Lower lobe of right lung (tissue), 2 donors: ENCODE measurements at regions not wholly inside any gene's neighbourhood (a gene's known extent, or its start where the extent isn't known, plus 50 kb on each side); places are given as distances from the start of the nearest gene placed in this dataset.

Experiments
- ATAC-seq, 2 donors: fragments of 200-7000 bp; cut with Tn5 transposase; one replicate each; pipeline ENCODE4 v1.9.1; 2020 to 2022; ENCODE audit warnings: mild to moderate bottlenecking in 2 of 2, moderate library complexity in 2 of 2
- DNase-seq: peaks from one replicate; pipeline ENCODE4 v3.0.0-alpha.2; 2020
- H3K27ac ChIP-seq: fragments of 200-600 bp; one replicate; pipeline ENCODE4 v1.8.0; 2022
- H3K27me3 ChIP-seq: fragments of 200-600 bp; one replicate; pipeline ENCODE4 v1.8.0; 2022; ENCODE audit warnings: low read depth
- H3K36me3 ChIP-seq: fragments of 200-600 bp; one replicate; pipeline ENCODE4 v1.8.0; 2022; ENCODE audit warnings: mild to moderate bottlenecking
- H3K4me1 ChIP-seq: fragments of 200-600 bp; one replicate; pipeline ENCODE4 v1.8.0; 2022
- H3K4me3 ChIP-seq: fragments of 200-600 bp; one replicate; pipeline ENCODE4 v1.8.0; 2022; ENCODE audit warnings: mild to moderate bottlenecking
- H3K9me3 ChIP-seq: fragments of 200-600 bp; one replicate; pipeline ENCODE4 v1.8.0; 2022
- CTCF ChIP-seq: fragments of 200-600 bp; IDR thresholded peaks from one replicate; pipeline ENCODE4 v1.8.0; 2022; ENCODE audit warnings: antibody characterized with exemption, mild to moderate bottlenecking
- intact Hi-C: fragments of 100-400 bp; cut with DNase I; formaldehyde crosslinking; loops from one replicate; pipeline ENCODE4 v1.11.0; 2022
- donor health status: DM: no; HTN: yes; CAD: no; lungs with severe emphysema.

GRCh38 chr4:108398836-108399235, 221.5 kb upstream of the RPL34 start:
- Histone ChIP-seq H3K36me3 (no peaks in the 10 kb centered on the region), H3K9me3 (no peaks in the 10 kb centered on the region), H3K27me3 (no peaks in the 10 kb centered on the region), H3K4me3 (no peak overlapping the region), H3K27ac (no peak overlapping the region), H3K4me1 (no peaks in the 10 kb centered on the region)
- no peak for ATAC-seq
- intact Hi-C loops: no loop called here
- TF ChIP-seq CTCF: no peak
- DNase-seq: no peak

- intact Hi-C loops: no loop called here
- Histone ChIP-seq H3K9me3 (no peaks in the 10 kb centered on the region), H3K4me3 (no peak overlapping the region), H3K4me1 (no peaks in the 10 kb centered on the region), H3K36me3 (no peaks in the 10 kb centered on the region), H3K27ac (no peak overlapping the region), H3K27me3 (no peaks in the 10 kb centered on the region)
- TF ChIP-seq CTCF: no peak
- ATAC-seq (no peak), DNase-seq (no peak)
Measured at GRCh38 chr4:108398316-108398715, 222.1 kb upstream of the RPL34 start.

GRCh38 chr4:108397850-108398249, 222.5 kb upstream of the RPL34 start:
- no peak for TF ChIP-seq CTCF
- Histone ChIP-seq H3K4me1 (no peaks in the 10 kb centered on the region), H3K36me3 (no peaks in the 10 kb centered on the region), H3K4me3 (no peak overlapping the region), H3K9me3 (no peaks in the 10 kb centered on the region), H3K27me3 (no peaks in the 10 kb centered on the region), H3K27ac (no peak overlapping the region)
- intact Hi-C loops: no loop called here
- ATAC-seq (peak in 1 of 2 donors; percentile 27), DNase-seq (no peak)

GRCh38 chr4:108396900-108397497, 223.4 kb upstream of the RPL34 start:
- TF ChIP-seq CTCF: no peak

GRCh38 chr4:108395786-108396185, 224.6 kb upstream of the RPL34 start:
- no peak for ATAC-seq
- TF ChIP-seq CTCF: no peak

More at GRCh38 chr4:108396900-108397497, 223.4 kb upstream of the RPL34 start:
- H3K4me3 ChIP-seq: no peak overlapping the region
- H3K36me3 ChIP-seq: no peaks in the 10 kb centered on the region
- H3K9me3 ChIP-seq: no peaks in the 10 kb centered on the region
- no peaks in the 10 kb centered on the region for H3K4me1 ChIP-seq
- no peaks in the 10 kb centered on the region for H3K27me3 ChIP-seq
- no peak overlapping the region for H3K27ac ChIP-seq
- intact Hi-C loops: no loop called here
- DNase-seq (no peak), ATAC-seq (no peak)

More at GRCh38 chr4:108395786-108396185, 224.6 kb upstream of the RPL34 start:
- H3K36me3 ChIP-seq: no peaks in the 10 kb centered on the region
- H3K27ac ChIP-seq: no peak overlapping the region
- H3K9me3 ChIP-seq: no peaks in the 10 kb centered on the region
- H3K4me1 ChIP-seq: no peaks in the 10 kb centered on the region
- intact Hi-C loops: no loop called here
- H3K4me3 ChIP-seq: no peak overlapping the region
- DNase-seq: no peak
- no peaks in the 10 kb centered on the region for H3K27me3 ChIP-seq
